DND-41 (cell line): ENCODE measurements at regions not wholly inside any gene's neighbourhood (a gene's known extent, or its start where the extent isn't known, plus 50 kb on each side); places are given as distances from the start of the nearest gene placed in this dataset.

ENCODE experiments used
- EZH2 ChIP-seq: IDR thresholded peaks from 3 replicates; pipeline ENCODE4 v1.6.1; 2012; ENCODE audit warnings: borderline replicate concordance, low read depth, mild to moderate bottlenecking, moderate library complexity, low read length, inconsistent platforms; ENCODE audit not compliant: severe bottlenecking
- TF ChIP-seq, protein P1 (sequence below): IDR thresholded peaks from 2 replicates; pipeline ENCODE4 v1.5.1; 2012; ENCODE audit warnings: borderline replicate concordance, low read length, moderate library complexity, mild to moderate bottlenecking; ENCODE audit not compliant: poor library complexity, severe bottlenecking; ENCODE audit errors: extremely low read depth

DNA sequence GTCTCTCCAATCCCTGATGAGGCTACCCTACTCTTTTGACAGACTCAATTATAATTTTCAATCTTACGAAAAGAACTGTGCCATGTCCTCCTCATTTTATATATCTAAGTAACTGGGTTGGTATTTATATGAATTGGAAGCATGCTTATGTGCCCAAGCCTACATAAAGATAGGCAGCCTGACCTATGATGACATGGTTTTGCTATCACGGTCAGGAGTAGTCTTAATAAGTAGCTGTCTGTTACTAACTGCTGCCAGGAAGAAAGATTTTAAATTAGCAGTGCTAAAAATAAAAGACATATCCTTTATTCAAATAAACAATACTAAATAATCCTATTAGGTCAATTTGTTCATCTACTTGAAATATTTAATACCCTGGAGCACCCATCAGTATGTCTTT is 102.0 kb upstream of the DTNA start:
- TF ChIP-seq, protein P1, sequence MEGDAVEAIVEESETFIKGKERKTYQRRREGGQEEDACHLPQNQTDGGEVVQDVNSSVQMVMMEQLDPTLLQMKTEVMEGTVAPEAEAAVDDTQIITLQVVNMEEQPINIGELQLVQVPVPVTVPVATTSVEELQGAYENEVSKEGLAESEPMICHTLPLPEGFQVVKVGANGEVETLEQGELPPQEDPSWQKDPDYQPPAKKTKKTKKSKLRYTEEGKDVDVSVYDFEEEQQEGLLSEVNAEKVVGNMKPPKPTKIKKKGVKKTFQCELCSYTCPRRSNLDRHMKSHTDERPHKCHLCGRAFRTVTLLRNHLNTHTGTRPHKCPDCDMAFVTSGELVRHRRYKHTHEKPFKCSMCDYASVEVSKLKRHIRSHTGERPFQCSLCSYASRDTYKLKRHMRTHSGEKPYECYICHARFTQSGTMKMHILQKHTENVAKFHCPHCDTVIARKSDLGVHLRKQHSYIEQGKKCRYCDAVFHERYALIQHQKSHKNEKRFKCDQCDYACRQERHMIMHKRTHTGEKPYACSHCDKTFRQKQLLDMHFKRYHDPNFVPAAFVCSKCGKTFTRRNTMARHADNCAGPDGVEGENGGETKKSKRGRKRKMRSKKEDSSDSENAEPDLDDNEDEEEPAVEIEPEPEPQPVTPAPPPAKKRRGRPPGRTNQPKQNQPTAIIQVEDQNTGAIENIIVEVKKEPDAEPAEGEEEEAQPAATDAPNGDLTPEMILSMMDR = no peak
- TF ChIP-seq EZH2 = no peak
